HepG2 (cell line): ENCODE measurements at regions not wholly inside any gene's neighbourhood (a gene's known extent, or its start where the extent isn't known, plus 50 kb on each side); places are given as distances from the start of the nearest gene placed in this dataset.

ENCODE experiments used
- ATAC-seq: fragments of 200-7000 bp; cut with Tn5 transposase; 3 replicates; pipeline ENCODE4 v1.9.1; 2020; ENCODE audit warnings: mild to moderate bottlenecking, moderate library complexity
- BruUV-seq: library from RNA; stranded (reverse); fragments of 400-500 nt; replicated peaks from 2 replicates; lab custom pipeline; 2021; lab: Mats Ljungman, UMichigan
- CTCF ChIA-PET: fragments of 300-600 bp; formaldehyde crosslinking; extraction: SDS; loops from one replicate; lab custom pipeline; 2021; ENCODE audit warnings: low total read pairs, inconsistent platforms, low intra/inter-chr PET ratio; lab: Yijun Ruan, JAX
- POLR2A ChIA-PET: fragments of 350-600 bp; sonication (Branson Sonifier 250); formaldehyde crosslinking; loops from one replicate; lab custom pipeline; 2020; ENCODE audit warnings: antibody characterized with exemption, inconsistent platforms; lab: Yijun Ruan, JAX
- DNase-seq: peaks from one replicate; pipeline ENCODE4 v3.0.0-alpha.2; 2015; ENCODE audit warnings: low spot score
- FAIRE-seq: peaks from 3 replicates; lab custom pipeline; 2011; peaks lifted over from hg19 to GRCh38; lab: Jason Lieb, UNC
- H2AFZ ChIP-seq: one replicate; pipeline ENCODE4 v1.6.1; 2011; ENCODE audit warnings: low read length, inconsistent platforms
- H3K27ac ChIP-seq: fragments of 300-600 bp; 3 replicates; pipeline ENCODE4 v1.8.0; 2011; ENCODE audit warnings: mixed run types, mild to moderate bottlenecking, mixed read lengths, low read length, inconsistent platforms; ENCODE audit not compliant: insufficient read depth; ENCODE audit errors: extremely low read length
- H3K27me3 ChIP-seq, 2 experiments: fragments of 200-600 bp in 1 of 2; 2 replicates in 1 of 2; 3 replicates in 1 of 2; pipeline versions ENCODE4 v1.6.0 to v1.8.0; 2011; ENCODE audit warnings: low read length in 2 of 2, mild to moderate bottlenecking in 2 of 2, moderate library complexity in 2 of 2, inconsistent platforms in 1 of 2; ENCODE audit not compliant: insufficient read depth in 2 of 2, control insufficient read depth in 1 of 2
- H3K36me3 ChIP-seq, 2 experiments: fragments of 200-600 bp in 1 of 2; replicated peaks in 1 of 2; 2 replicates in 1 of 2; 3 replicates in 1 of 2; pipeline versions ENCODE4 v1.5.1 to v1.8.0; 2011; ENCODE audit warnings: low read length in 2 of 2, inconsistent platforms in 1 of 2; ENCODE audit not compliant: insufficient read depth in 2 of 2, control insufficient read depth in 1 of 2
- H3K4me1 ChIP-seq: 2 replicates; pipeline ENCODE4 v1.5.1; 2012; ENCODE audit warnings: low read length, inconsistent platforms; ENCODE audit not compliant: insufficient read depth
- H3K4me2 ChIP-seq: 2 replicates; pipeline ENCODE4 v1.6.0; 2011; ENCODE audit warnings: low read depth, low read length, inconsistent platforms
- H3K4me3 ChIP-seq, 3 experiments: fragments of 200-600 bp in 1 of 3; sonication (generic), shearing (Covaris generic) in 1 of 3; replicated peaks in 1 of 3; 2 replicates each; pipeline ENCODE4 v1.5.1; 2011 to 2016; ENCODE audit warnings: low read length in 3 of 3, inconsistent platforms in 2 of 3, low read depth in 2 of 3, mild to moderate bottlenecking in 2 of 3, control low read depth in 1 of 3, mixed read lengths in 1 of 3; ENCODE audit not compliant: insufficient read depth in 1 of 3
- H3K79me2 ChIP-seq: one replicate; pipeline ENCODE4 v1.6.1; 2011; ENCODE audit warnings: low read length, inconsistent platforms; ENCODE audit not compliant: insufficient read depth
- H3K9ac ChIP-seq: 2 replicates; pipeline ENCODE4 v1.6.0; 2011; ENCODE audit warnings: mild to moderate bottlenecking, low read depth, low read length, inconsistent platforms; ENCODE audit not compliant: insufficient read depth
- H3K9me3 ChIP-seq: 2 replicates; pipeline ENCODE4 v1.5.1; 2012; ENCODE audit warnings: mild to moderate bottlenecking, low read length
- H4K20me1 ChIP-seq: 2 replicates; pipeline ENCODE4 v1.6.0; 2011; ENCODE audit warnings: inconsistent platforms, mild to moderate bottlenecking, low read length, moderate library complexity; ENCODE audit not compliant: insufficient read depth
- ATF7-NPFF ChIP-seq: sonication (generic); formaldehyde crosslinking; IDR thresholded peaks from 2 replicates; pipeline ENCODE4 v1.8.1; 2023; ENCODE audit warnings: mild to moderate bottlenecking, low read depth, missing genetic modification reagents, moderate library complexity
- ELF1 ChIP-seq: sonication (generic); formaldehyde crosslinking; IDR thresholded peaks from 2 replicates; pipeline ENCODE4 v1.4.0; 2020; ENCODE audit warnings: missing genetic modification reagents
- HDAC2 ChIP-seq: sonication (generic); formaldehyde crosslinking; IDR thresholded peaks from 2 replicates; pipeline ENCODE4 v1.4.0; 2020; ENCODE audit warnings: missing genetic modification reagents
- KDM6A ChIP-seq: IDR thresholded peaks from 2 replicates; pipeline ENCODE4 v1.6.1; 2016; ENCODE audit warnings: low read depth
- PPARG ChIP-seq: conservative IDR thresholded peaks from 2 replicates; pipeline ENCODE4 v1.6.1; 2016; ENCODE audit warnings: missing biosample characterization, missing genetic modification reagents
- SOX6 ChIP-seq, 2 experiments: fragments of 450-650 bp in 1 of 2; sonication (generic) in 1 of 2; formaldehyde crosslinking in 1 of 2; IDR thresholded peaks; 2 replicates each; pipeline versions ENCODE4 v1.4.0 to v1.6.1; 2017 to 2020; ENCODE audit warnings: antibody characterized with exemption in 1 of 2, mild to moderate bottlenecking in 1 of 2, missing genetic modification reagents in 1 of 2
- TAF1 ChIP-seq: sonication (generic); formaldehyde crosslinking; IDR thresholded peaks from 2 replicates; pipeline ENCODE4 v1.4.0; 2020; ENCODE audit warnings: missing genetic modification reagents
- ZFAT ChIP-seq: sonication (generic); formaldehyde crosslinking; conservative IDR thresholded peaks from 2 replicates; pipeline ENCODE4 v1.8.1; 2023; ENCODE audit warnings: missing genetic modification reagents, inconsistent platforms
- ZNF232 ChIP-seq: sonication (generic); formaldehyde crosslinking; IDR thresholded peaks from 2 replicates; pipeline ENCODE4 v1.4.0; 2020; ENCODE audit warnings: missing genetic modification reagents, borderline replicate concordance
- ZNF331 ChIP-seq: sonication (generic); formaldehyde crosslinking; IDR thresholded peaks from 2 replicates; pipeline ENCODE4 v1.4.0; 2020; ENCODE audit warnings: missing genetic modification reagents
- ZNF430 ChIP-seq: sonication (generic); formaldehyde crosslinking; IDR thresholded peaks from 2 replicates; pipeline ENCODE4 v1.9.0; 2021; ENCODE audit warnings: mild to moderate bottlenecking, missing genetic modification reagents
- ZNF557 ChIP-seq: sonication (generic); formaldehyde crosslinking; IDR thresholded peaks from 2 replicates; pipeline ENCODE4 v1.4.0; 2020; ENCODE audit warnings: missing genetic modification reagents
- ZNF674 ChIP-seq: sonication (generic); formaldehyde crosslinking; IDR thresholded peaks from 2 replicates; pipeline ENCODE4 v1.5.0; 2020; ENCODE audit warnings: low read depth, mild to moderate bottlenecking, missing genetic modification reagents
- WGBS: methylation state at CpG from one replicate; pipeline ENCODE4 v1.1.6; 2017; ENCODE audit warnings: low lambda C conversion rate; 5-methylcytosine and 5-hydroxymethylcytosine counted together
- in situ Hi-C: cut with HindIII; loops from 2 replicates; pipeline ENCODE4 v1.10.0; 2017; ENCODE audit warnings: low pct_unique_long_range_greater_than_20kb; ENCODE audit not compliant: extremely low pct_ligation_motif_present
- intact Hi-C: fragments of 100-400 bp; cut with micrococcal nuclease; formaldehyde crosslinking; loops from one replicate; pipeline ENCODE4 v1.10.0; 2022; ENCODE audit not compliant: unreplicated experiment
- TF ChIP-seq, protein P1 (sequence below): sonication (generic); formaldehyde crosslinking; IDR thresholded peaks from 2 replicates; pipeline ENCODE4 v1.4.0; 2020; ENCODE audit warnings: missing genetic modification reagents
- TF ChIP-seq, protein P2 (sequence below): sonication (generic); formaldehyde crosslinking; conservative IDR thresholded peaks from 2 replicates; pipeline ENCODE4 v1.8.0; 2022; ENCODE audit warnings: mild to moderate bottlenecking, moderate library complexity, missing genetic modification reagents
- TF ChIP-seq, protein P3 (sequence below): sonication (generic); formaldehyde crosslinking; IDR thresholded peaks from 2 replicates; pipeline ENCODE4 v1.8.0; 2022; ENCODE audit warnings: mild to moderate bottlenecking, missing genetic modification reagents, moderate library complexity
- TF ChIP-seq, protein P4 (sequence below): IDR thresholded peaks from 2 replicates; pipeline ENCODE4 v1.6.1; 2016; ENCODE audit warnings: control low read depth

DNA sequence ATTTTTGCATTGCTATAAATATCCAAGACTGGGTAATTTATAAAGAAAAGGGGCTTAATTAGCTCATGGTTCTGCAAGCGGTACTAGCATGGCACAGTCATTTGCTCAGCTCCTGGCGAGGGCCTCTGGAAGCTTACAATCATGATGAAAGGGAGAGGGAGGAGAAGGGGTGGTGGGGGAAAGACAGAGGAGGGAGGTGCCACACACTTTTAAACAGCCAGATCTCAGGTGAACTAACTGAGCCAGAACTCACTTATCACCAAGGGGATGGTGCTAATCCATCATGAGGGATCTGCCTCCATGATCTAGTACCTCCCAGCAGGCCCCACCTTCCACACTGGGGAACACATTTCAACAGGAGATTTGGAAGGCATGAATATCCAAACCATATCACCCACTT is 476.3 kb downstream of the PCNX1 start:
- Histone ChIP-seq H3K27me3 (no peaks in the 10 kb centered on the region), H2AFZ (no peak overlapping the region), H3K4me1 (no peaks in the 10 kb centered on the region), H3K27ac (no peak overlapping the region), H3K79me2 (peaks cover 26% of the 10 kb centered on the region), H4K20me1 (no peaks in the 10 kb centered on the region), H3K9me3 (no peaks in the 10 kb centered on the region), H3K9ac (no peak overlapping the region), H3K4me2 (no peak overlapping the region), H3K36me3 (no peaks in the 10 kb centered on the region), H3K4me3 (no peak overlapping the region)
- CTCF ChIA-PET = no interaction called here
- DNase-seq (no peak), FAIRE-seq (no peak), ATAC-seq (no peak)
- TF ChIP-seq ELF1 (no peak), ZNF674 (CRISPR knock-in tag) (no peak), ZNF430 (no peak), TAF1 (no peak), ZNF331 (no peak), KDM6A (CRISPR knock-in tag) (no peak), ATF7-NPFF (CRISPR knock-in tag) (no peak), PPARG (CRISPR knock-in tag) (no peak), ZNF557 (CRISPR knock-in tag) (no peak), ZNF232 (CRISPR knock-in tag) (no peak), SOX6 (IDR thresholded peaks at IDR 0.05) (no peak), SOX6 (CRISPR knock-in tag; IDR thresholded peaks at IDR 0.05) (no peak), ZFAT (CRISPR knock-in tag) (no peak), HDAC2 (CRISPR knock-in tag) (no peak)
- TF ChIP-seq, protein P1, sequence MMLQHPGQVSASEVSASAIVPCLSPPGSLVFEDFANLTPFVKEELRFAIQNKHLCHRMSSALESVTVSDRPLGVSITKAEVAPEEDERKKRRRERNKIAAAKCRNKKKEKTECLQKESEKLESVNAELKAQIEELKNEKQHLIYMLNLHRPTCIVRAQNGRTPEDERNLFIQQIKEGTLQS (CRISPR knock-in tag) = no peak
- TF ChIP-seq, protein P2, sequence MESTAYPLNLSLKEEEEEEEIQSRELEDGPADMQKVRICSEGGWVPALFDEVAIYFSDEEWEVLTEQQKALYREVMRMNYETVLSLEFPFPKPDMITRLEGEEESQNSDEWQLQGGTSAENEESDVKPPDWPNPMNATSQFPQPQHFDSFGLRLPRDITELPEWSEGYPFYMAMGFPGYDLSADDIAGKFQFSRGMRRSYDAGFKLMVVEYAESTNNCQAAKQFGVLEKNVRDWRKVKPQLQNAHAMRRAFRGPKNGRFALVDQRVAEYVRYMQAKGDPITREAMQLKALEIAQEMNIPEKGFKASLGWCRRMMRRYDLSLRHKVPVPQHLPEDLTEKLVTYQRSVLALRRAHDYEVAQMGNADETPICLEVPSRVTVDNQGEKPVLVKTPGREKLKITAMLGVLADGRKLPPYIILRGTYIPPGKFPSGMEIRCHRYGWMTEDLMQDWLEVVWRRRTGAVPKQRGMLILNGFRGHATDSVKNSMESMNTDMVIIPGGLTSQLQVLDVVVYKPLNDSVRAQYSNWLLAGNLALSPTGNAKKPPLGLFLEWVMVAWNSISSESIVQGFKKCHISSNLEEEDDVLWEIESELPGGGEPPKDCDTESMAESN (CRISPR knock-in tag) = no peak
- TF ChIP-seq, protein P3, sequence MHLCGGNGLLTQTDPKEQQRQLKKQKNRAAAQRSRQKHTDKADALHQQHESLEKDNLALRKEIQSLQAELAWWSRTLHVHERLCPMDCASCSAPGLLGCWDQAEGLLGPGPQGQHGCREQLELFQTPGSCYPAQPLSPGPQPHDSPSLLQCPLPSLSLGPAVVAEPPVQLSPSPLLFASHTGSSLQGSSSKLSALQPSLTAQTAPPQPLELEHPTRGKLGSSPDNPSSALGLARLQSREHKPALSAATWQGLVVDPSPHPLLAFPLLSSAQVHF (CRISPR knock-in tag) = no peak
- TF ChIP-seq, protein P4, sequence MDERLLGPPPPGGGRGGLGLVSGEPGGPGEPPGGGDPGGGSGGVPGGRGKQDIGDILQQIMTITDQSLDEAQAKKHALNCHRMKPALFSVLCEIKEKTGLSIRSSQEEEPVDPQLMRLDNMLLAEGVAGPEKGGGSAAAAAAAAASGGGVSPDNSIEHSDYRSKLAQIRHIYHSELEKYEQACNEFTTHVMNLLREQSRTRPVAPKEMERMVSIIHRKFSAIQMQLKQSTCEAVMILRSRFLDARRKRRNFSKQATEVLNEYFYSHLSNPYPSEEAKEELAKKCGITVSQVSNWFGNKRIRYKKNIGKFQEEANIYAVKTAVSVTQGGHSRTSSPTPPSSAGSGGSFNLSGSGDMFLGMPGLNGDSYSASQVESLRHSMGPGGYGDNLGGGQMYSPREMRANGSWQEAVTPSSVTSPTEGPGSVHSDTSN (CRISPR knock-in tag) = no peak
- no TSS peak for BruUV-seq
- in situ Hi-C loops (no loop called here), intact Hi-C loops (no loop called here)
- 97% methylated on average over 2 of the region's 2 CpGs for WGBS
- POLR2A ChIA-PET = no interaction called here
